Hepatocyte (in vitro differentiated cells): ENCODE measurements at regions not wholly inside any gene's neighbourhood (a gene's known extent, or its start where the extent isn't known, plus 50 kb on each side); places are given as distances from the start of the nearest gene placed in this dataset.

Experiments
- EZH2phosphoT487 ChIP-seq: fragments of 200-600 bp; sonication (generic); IDR thresholded peaks from one replicate; pipeline ENCODE4 v1.6.1; 2018; ENCODE audit warnings: antibody characterized with exemption, mild to moderate bottlenecking, low read depth, moderate library complexity; ENCODE audit not compliant: unreplicated experiment, severe bottlenecking
- TF ChIP-seq, protein P1 (sequence below): fragments of 200-600 bp; sonication (generic); IDR thresholded peaks from 2 replicates; pipeline ENCODE4 v1.5.1; 2016; ENCODE audit warnings: antibody characterized with exemption, mild to moderate bottlenecking; ENCODE audit not compliant: poor library complexity

DNA sequence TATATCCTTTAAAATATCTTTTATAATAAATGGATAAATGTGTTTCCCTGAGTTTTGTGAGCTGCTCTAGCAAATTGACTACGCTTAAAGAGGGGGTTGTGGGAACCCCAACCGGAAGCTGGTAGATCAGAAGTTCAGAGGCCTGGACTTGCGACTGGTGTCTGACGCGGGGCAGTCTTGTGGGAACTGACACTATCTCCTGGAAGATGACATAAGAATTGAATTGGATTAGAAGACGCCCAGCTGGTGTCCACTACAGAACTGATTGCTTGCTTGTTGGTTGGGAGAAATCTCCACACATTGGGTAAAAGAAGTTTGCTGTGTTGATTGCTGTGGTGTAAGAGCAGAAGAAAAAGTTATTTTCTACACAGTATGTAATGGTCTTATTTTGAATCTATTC lies 51.1 kb upstream of the AHR start:
- no peak for TF ChIP-seq EZH2phosphoT487
- TF ChIP-seq, protein P1, sequence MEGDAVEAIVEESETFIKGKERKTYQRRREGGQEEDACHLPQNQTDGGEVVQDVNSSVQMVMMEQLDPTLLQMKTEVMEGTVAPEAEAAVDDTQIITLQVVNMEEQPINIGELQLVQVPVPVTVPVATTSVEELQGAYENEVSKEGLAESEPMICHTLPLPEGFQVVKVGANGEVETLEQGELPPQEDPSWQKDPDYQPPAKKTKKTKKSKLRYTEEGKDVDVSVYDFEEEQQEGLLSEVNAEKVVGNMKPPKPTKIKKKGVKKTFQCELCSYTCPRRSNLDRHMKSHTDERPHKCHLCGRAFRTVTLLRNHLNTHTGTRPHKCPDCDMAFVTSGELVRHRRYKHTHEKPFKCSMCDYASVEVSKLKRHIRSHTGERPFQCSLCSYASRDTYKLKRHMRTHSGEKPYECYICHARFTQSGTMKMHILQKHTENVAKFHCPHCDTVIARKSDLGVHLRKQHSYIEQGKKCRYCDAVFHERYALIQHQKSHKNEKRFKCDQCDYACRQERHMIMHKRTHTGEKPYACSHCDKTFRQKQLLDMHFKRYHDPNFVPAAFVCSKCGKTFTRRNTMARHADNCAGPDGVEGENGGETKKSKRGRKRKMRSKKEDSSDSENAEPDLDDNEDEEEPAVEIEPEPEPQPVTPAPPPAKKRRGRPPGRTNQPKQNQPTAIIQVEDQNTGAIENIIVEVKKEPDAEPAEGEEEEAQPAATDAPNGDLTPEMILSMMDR = no peak
